Tibial artery (tissue), 4 donors: ENCODE measurements at regions not wholly inside any gene's neighbourhood (a gene's known extent, or its start where the extent isn't known, plus 50 kb on each side); places are given as distances from the start of the nearest gene placed in this dataset.
A peak's percentile ranks its signal among the peaks of the same experiment; 100 is the strongest.

Source experiments
- DNase-seq, 2 donors: peaks; one replicate each; pipeline ENCODE4 v3.0.0-alpha.2; 2019
- H3K27ac ChIP-seq, 2 donors: fragments of 200-600 bp; sonication (generic) in 1 of 2; 1 replicate in 1 of 2; 2 replicates in 1 of 2; pipeline ENCODE4 v1.5.1; 2018 to 2019; ENCODE audit warnings: mild to moderate bottlenecking in 1 of 2
- H3K27me3 ChIP-seq, 2 donors: fragments of 200-600 bp; sonication (generic) in 1 of 2; one replicate each; pipeline versions ENCODE4 v1.5.1 to v1.6.0; 2016 to 2019
- H3K36me3 ChIP-seq, 3 donors: fragments of 200-600 bp; sonication (generic) in 2 of 3; one replicate each; pipeline ENCODE4 v1.5.1; 2016 to 2019; ENCODE audit warnings: mild to moderate bottlenecking in 2 of 3
- H3K4me1 ChIP-seq, 4 donors: fragments of 200-600 bp; sonication (generic) in 2 of 4; 1 replicate in 3 of 4; 2 replicates in 1 of 4; pipeline ENCODE4 v1.5.1; 2016 to 2019
- H3K4me3 ChIP-seq, 2 donors: fragments of 200-600 bp; sonication (generic) in 1 of 2; 1 replicate in 1 of 2; 2 replicates in 1 of 2; pipeline ENCODE4 v1.5.1; 2018 to 2019; ENCODE audit warnings: mild to moderate bottlenecking in 2 of 2
- H3K9me3 ChIP-seq, 3 donors: fragments of 200-600 bp; sonication (generic) in 1 of 3; one replicate each; pipeline ENCODE4 v1.5.1; 2016 to 2019
- intact Hi-C: fragments of 100-400 bp; cut with DNase I; formaldehyde crosslinking; loops from one replicate; pipeline ENCODE4 v1.15.0; 2023; ENCODE audit warnings: low total_unique reads
- TF ChIP-seq, protein P1 (sequence below), 2 experiments: fragments of 200-600 bp in 1 of 2; fragments of 450-650 bp in 1 of 2; IDR thresholded peaks; one replicate each; pipeline ENCODE4 v1.5.1; 2017 to 2019; ENCODE audit warnings: antibody characterized with exemption in 2 of 2, mild to moderate bottlenecking in 1 of 2, moderate library complexity in 1 of 2

DNA sequence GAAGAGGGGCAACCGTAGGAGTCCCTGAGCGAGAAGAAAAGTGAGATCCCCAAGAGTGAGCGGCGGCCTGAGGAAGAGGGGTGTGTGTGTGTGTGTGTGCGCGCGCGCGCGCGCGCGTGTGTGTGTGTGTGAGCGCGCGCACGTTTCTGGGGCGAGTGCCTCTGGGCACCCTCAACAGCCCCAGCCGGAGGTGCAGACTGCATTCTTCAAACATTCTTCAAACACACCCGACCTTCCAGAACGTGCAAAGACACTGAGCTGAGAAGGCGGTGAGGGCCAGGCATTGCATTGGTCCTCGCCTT lies 76.2 kb upstream of the FOXP4 start:
- no peaks in the 10 kb centered on the region for H3K9me3 ChIP-seq
- peaks cover 3 to 39% (median 20%) of the 10 kb centered on the region in 4 donors for H3K4me1 ChIP-seq
- no peak for DNase-seq
- no peaks in the 10 kb centered on the region for H3K36me3 ChIP-seq
- peak overlapping the region; percentile 6 to 41 for H3K4me3 ChIP-seq
- TF ChIP-seq, protein P1, sequence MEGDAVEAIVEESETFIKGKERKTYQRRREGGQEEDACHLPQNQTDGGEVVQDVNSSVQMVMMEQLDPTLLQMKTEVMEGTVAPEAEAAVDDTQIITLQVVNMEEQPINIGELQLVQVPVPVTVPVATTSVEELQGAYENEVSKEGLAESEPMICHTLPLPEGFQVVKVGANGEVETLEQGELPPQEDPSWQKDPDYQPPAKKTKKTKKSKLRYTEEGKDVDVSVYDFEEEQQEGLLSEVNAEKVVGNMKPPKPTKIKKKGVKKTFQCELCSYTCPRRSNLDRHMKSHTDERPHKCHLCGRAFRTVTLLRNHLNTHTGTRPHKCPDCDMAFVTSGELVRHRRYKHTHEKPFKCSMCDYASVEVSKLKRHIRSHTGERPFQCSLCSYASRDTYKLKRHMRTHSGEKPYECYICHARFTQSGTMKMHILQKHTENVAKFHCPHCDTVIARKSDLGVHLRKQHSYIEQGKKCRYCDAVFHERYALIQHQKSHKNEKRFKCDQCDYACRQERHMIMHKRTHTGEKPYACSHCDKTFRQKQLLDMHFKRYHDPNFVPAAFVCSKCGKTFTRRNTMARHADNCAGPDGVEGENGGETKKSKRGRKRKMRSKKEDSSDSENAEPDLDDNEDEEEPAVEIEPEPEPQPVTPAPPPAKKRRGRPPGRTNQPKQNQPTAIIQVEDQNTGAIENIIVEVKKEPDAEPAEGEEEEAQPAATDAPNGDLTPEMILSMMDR (IDR thresholded peaks at IDR 0.05): no peak
- H3K27ac ChIP-seq: peak overlapping the region; percentile 58 to 69
- peaks cover 0 to 4% of the 10 kb centered on the region in 2 donors for H3K27me3 ChIP-seq
- intact Hi-C loops: loop anchor here (2.0 to 5.0 kb wide), 2 partner anchors 35 to 43 kb away; no protein-coding TSS in a partner anchor

DNA sequence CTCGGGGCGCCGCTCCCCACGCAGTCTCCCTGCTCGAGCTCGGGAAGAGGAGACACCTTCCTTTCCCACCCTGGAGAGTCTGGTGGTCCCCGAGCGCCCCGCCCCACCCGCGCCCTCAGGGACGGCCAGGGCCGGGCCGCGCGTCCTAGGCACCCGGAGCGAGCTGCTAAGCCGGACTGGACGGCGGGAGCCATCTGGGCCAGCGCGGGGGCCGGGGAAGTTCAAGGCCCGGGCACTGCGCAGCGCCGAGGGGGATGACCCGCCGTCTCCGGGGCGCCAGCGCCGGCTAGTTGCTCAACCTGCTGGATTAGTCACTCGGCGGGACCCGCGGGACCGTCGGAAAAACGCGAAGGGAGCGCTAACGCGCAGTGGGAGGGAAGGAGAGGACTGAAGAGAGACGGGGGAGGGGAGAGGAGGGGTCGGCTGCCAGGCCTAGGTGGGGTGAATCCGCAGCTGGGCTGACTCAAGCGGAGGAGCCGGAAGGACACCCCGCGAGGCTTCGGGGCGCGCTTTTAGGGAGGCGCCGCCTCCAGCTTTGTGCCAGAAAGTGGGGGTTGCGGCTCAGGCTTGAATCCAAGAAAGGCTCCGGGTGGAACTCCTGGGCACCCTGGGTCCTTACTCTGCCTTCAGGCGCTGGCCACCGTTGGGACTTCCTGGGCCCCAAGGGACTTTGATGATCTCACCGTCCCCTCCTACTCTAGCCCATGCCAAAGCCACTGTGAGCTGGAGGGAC lies 75.7 kb upstream of the FOXP4 start:
- TF ChIP-seq, protein P1 (IDR thresholded peaks at IDR 0.05): no peak
- intact Hi-C loops: loop anchor here (2.0 to 5.0 kb wide), 2 partner anchors 34 to 43 kb away; no protein-coding TSS in a partner anchor
- peak; percentile 77 to 94 for DNase-seq
- Histone ChIP-seq H3K36me3 (no peaks in the 10 kb centered on the region), H3K4me1 (peaks cover 3 to 39% (median 20%) of the 10 kb centered on the region in 4 donors), H3K27ac (peak overlapping the region; percentile 58 to 69), H3K9me3 (no peaks in the 10 kb centered on the region), H3K27me3 (peaks cover 0 to 2% of the 10 kb centered on the region in 2 donors), H3K4me3 (peak overlapping the region; percentile 6 to 41)

DNA sequence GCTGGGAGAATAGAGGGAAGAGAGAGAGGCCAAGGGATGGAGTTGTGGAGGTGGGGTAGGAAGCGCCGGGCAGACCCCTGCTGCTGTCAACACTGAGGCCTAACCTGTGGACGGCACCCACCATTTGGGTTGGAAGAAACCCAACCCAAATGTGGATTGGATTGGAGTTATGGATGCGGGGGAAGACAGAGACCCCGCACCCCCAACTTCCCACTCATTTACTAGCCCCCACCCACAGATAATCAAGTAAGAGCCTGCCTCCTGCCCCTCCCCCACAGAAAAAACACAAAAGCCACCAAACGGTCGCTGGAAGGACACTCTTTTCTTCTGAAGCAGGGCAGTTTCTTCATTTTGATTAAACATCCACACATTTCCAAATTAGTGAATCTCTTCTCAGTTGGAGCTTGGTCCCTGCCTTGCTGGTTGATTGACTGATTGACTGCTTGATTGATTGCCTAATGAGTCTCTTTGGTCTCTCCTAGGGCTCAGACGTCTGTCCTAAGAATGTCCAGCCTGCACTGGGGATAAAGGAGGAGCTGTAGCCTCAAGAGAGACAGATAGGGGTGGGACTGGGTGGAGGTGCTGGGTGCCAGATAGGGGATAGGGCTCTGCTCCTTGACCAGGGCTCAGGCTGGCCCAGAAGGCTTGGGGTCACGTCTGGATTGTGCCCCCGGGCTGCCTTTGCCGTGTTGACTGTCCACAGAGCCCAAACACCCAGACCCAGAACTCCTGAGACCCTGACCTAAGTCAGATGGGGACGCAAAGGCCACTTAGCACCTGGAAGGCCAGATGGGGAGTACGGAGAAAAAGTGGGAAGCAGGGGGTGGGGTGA lies 74.9 kb upstream of the FOXP4 start:
- H3K4me3 ChIP-seq: peak overlapping the region; percentile 6 to 41
- peaks cover 3 to 39% (median 20%) of the 10 kb centered on the region in 4 donors for H3K4me1 ChIP-seq
- H3K9me3 ChIP-seq: no peaks in the 10 kb centered on the region
- TF ChIP-seq, protein P1 (IDR thresholded peaks at IDR 0.05): no peak
- intact Hi-C loops: loop anchor here (2.0 to 5.0 kb wide), 2 partner anchors 34 to 44 kb away; no protein-coding TSS in a partner anchor
- H3K27ac ChIP-seq: peak overlapping the region; percentile 58 to 69
- no peak for DNase-seq
- peaks cover 0 to 2% of the 10 kb centered on the region in 2 donors for H3K27me3 ChIP-seq
- H3K36me3 ChIP-seq: no peaks in the 10 kb centered on the region

DNA sequence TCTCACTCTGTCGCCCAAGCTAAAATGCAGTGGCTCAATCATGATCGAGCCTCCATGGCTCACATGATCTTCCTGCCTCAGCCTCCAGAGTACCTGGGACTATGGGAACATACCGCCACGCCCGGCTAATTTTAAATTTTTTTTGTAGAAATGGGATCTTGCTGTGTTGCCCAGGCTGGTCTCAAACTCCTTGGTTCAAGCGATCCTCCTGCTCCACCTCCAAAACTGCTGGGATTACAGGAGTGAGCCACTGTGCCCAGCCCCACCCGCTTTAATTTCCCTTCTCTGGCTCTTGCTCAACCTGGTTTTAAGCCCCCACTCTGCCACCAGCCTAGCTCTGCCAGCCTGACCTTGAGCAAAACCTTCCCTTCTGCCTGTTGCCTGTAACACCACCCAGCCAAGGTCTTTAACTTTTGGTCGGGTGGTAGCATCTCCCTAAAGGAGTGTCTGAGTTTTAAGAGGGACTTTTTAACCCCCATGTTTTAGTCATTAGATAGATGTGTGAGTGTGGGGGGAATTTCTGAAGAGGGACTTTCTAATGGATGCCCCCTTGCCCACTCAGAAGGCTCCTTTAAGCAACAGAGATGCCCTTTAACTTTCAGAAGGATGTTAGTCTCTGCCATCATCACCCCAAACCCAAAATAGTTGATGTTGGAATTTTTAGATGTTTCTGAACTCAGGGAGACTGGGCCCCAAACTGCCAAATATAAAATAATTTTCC lies 71.8 kb upstream of the FOXP4 start:
- DNase-seq: no peak
- TF ChIP-seq, protein P1 (IDR thresholded peaks at IDR 0.05): no peak
- no peaks in the 10 kb centered on the region for H3K36me3 ChIP-seq
- H3K27ac ChIP-seq: no peak overlapping the region
- intact Hi-C loops: loop anchor here (5.0 kb wide), 1 partner anchor 47 kb away; no protein-coding TSS in a partner anchor
- no peaks in the 10 kb centered on the region for H3K9me3 ChIP-seq
- H3K27me3 ChIP-seq: peaks cover 0 to 5% of the 10 kb centered on the region in 2 donors
- H3K4me1 ChIP-seq: peaks cover 3 to 39% (median 20%) of the 10 kb centered on the region in 4 donors
- no peak overlapping the region for H3K4me3 ChIP-seq

DNA sequence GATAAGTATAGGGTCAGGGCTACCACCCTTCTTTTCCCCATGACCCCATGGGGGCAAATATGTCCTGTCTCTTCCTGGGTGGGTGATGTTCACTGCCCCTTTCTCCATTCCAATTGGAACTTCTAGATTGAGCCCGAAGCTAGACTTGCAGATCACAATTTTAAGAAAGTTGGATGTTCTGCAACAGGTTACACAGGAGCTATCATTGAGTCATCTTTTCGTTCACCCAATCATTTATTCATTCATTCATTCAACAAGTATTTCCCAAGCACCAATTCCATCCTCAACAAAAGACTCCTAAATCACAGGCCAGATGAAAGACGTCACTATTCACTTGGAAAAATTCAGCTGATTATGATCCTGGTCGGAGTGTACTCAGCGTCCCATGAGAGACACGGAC lies 71.0 kb upstream of the FOXP4 start:
- H3K4me1 ChIP-seq: peaks cover 0 to 35% (median 16%) of the 10 kb centered on the region in 4 donors
- intact Hi-C loops: no loop called here
- peaks cover 0 to 4% of the 10 kb centered on the region in 2 donors for H3K27me3 ChIP-seq
- no peak overlapping the region for H3K27ac ChIP-seq
- no peaks in the 10 kb centered on the region for H3K9me3 ChIP-seq
- DNase-seq: no peak
- H3K4me3 ChIP-seq: no peak overlapping the region
- TF ChIP-seq, protein P1 (IDR thresholded peaks at IDR 0.05): no peak
- no peaks in the 10 kb centered on the region for H3K36me3 ChIP-seq
